WERI-Rb-1 (cell line): ENCODE measurements at regions not wholly inside any gene's neighbourhood (a gene's known extent, or its start where the extent isn't known, plus 50 kb on each side); places are given as distances from the start of the nearest gene placed in this dataset.

ENCODE experiments used
- DNase-seq: peaks from one replicate; pipeline ENCODE4 v3.0.0-alpha.2; 2020
- H3K27ac ChIP-seq: fragments of 250-450 bp; sonication (Bioruptor Pico); 2 replicates; pipeline ENCODE4 v1.5.1; 2020; ENCODE audit warnings: mild to moderate bottlenecking, moderate library complexity
- H3K27me3 ChIP-seq: fragments of 250-450 bp; sonication (Bioruptor Pico); 2 replicates; pipeline ENCODE4 v1.5.1; 2021; ENCODE audit warnings: mild to moderate bottlenecking, low read depth, moderate library complexity; ENCODE audit not compliant: insufficient read depth, severe bottlenecking
- H3K36me3 ChIP-seq: fragments of 250-450 bp; sonication (Bioruptor Pico); 2 replicates; pipeline ENCODE4 v1.5.1; 2020; ENCODE audit warnings: mild to moderate bottlenecking, moderate library complexity
- H3K4me3 ChIP-seq: 2 replicates; pipeline ENCODE4 v1.5.1; 2011; ENCODE audit warnings: low read depth, mild to moderate bottlenecking, control low read depth, low read length
- H3K9me3 ChIP-seq: fragments of 250-450 bp; sonication (Bioruptor Pico); 2 replicates; pipeline ENCODE4 v1.5.1; 2021; ENCODE audit warnings: mild to moderate bottlenecking, moderate library complexity; ENCODE audit not compliant: severe bottlenecking
- CTCF ChIP-seq: IDR thresholded peaks from 2 replicates; pipeline ENCODE4 v1.5.1; 2011; ENCODE audit warnings: low read depth, mild to moderate bottlenecking, control low read depth, inconsistent platforms, low read length

GRCh38 chr9:12516573-12516972 is 176.6 kb upstream of the TYRP1 start:
- H3K27me3 ChIP-seq, result no peaks in the 10 kb centered on the region
- no peaks in the 10 kb centered on the region for H3K9me3 ChIP-seq
- H3K27ac ChIP-seq, result no peak overlapping the region
- no peaks in the 10 kb centered on the region for H3K36me3 ChIP-seq
- no peak for TF ChIP-seq CTCF
- no peak for DNase-seq
- H3K4me3 ChIP-seq, result no peak overlapping the region

DNA sequence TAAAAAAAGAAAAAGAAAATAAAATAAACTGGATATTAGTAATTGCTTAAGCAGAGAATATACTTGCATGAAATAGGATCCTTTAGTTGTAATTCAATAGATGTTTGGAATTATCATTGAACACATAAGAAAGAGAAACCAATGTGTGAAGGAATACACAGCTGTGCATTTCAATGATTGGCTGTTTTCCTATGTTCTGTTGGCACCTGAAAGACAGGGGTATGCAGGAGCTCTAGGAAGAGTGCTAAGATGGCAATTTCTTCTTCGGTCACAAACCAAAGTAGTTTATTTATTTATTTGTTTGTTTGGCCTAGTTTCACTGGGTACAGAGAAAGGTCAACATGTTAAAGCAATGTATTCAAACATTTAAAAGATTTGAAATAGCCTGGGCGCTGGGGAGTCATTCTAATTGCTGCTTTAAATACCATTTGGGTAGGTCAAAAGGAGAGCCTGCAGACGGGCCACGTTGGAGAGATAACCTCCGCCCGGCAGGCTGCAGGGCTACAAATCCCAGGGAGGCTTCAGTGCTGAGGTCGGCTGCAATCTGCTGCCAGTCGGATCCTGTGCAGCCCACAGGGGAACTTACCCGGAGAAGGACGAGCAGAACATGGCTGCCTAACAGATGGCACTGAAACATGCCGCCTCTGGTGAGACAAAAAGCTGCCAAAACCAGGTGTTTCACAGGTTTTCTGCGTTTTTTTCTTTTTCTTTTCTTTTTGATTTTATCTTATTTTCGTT is 154.2 kb upstream of the TYRP1 start:
- no peak overlapping the region for H3K4me3 ChIP-seq
- no peaks in the 10 kb centered on the region for H3K27me3 ChIP-seq
- no peaks in the 10 kb centered on the region for H3K9me3 ChIP-seq
- H3K36me3 ChIP-seq, result no peaks in the 10 kb centered on the region
- peak; percentile 8 for DNase-seq
- TF ChIP-seq CTCF, result no peak
- no peak overlapping the region for H3K27ac ChIP-seq

DNA sequence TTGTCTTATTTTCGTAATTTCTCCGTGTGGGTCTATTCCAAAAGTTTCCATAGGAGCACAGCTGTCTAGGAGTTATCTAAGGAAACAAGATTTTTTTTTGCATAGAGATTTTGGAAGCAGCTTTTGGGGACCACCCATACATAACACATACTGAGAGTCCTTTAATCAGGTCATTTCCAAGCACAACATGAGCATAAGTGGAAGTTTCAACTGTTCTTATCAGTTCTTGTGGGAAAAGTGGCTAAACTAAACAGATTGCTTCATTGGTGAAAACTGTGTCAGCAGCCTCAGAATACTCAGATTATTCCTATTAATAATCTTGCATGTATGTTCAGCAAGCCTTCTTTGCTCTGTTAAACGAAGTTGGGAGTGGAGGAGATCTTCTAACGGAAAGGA is 153.6 kb upstream of the TYRP1 start:
- Histone ChIP-seq H3K27ac (no peak overlapping the region), H3K36me3 (no peaks in the 10 kb centered on the region), H3K9me3 (no peaks in the 10 kb centered on the region), H3K27me3 (no peaks in the 10 kb centered on the region), H3K4me3 (no peak overlapping the region)
- no peak for TF ChIP-seq CTCF
- no peak for DNase-seq

- no peak for TF ChIP-seq CTCF
- H3K9me3 ChIP-seq, result no peaks in the 10 kb centered on the region
These were observed 148.5 kb upstream of the TYRP1 start for GRCh38 chr9:12544700-12545099.

GRCh38 chr9:12554636-12555035 is 138.5 kb upstream of the TYRP1 start:
- no peaks in the 10 kb centered on the region for H3K27me3 ChIP-seq
- H3K36me3 ChIP-seq, result no peaks in the 10 kb centered on the region
- no peaks in the 10 kb centered on the region for H3K9me3 ChIP-seq
- H3K4me3 ChIP-seq, result no peak overlapping the region
- no peak overlapping the region for H3K27ac ChIP-seq
- TF ChIP-seq CTCF, result peak; percentile 60
- DNase-seq, result peak; percentile 46

More at GRCh38 chr9:12544700-12545099, 148.5 kb upstream of the TYRP1 start:
- Histone ChIP-seq H3K36me3 (no peaks in the 10 kb centered on the region), H3K4me3 (no peak overlapping the region), H3K27me3 (no peaks in the 10 kb centered on the region), H3K27ac (no peak overlapping the region)
- no peak for DNase-seq

DNA sequence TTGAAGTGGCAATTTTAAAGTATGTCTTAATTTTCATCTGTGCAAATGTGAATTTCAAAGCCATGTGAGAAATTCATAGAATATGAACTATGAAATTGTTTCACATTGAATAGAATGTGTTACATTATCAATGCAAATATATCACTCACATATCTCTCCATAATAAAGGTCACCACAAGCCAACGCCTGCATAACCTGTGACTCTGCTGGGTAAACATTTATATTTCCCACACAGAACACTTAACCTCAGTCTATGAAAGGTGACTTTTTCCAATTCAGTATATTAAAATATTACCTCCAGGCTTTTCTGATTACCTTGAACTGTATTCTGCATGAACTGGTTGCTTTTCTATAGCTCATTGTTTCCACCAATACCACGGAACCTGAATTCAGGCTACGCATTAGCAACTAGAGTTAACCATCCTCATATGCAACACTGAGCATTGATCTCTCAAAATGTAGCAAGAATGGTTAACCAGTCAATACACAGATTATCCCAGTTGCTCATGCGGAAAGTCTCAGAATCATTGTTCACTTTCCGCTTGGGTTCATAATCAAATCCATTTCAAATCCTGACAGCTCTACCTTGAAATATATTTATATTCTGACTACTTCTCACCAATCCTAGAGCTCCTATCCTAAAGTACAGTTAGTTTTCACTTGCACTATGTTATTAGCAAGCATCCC is 126.6 kb upstream of the TYRP1 start:
- TF ChIP-seq CTCF, result no peak
- Histone ChIP-seq H3K4me3 (no peak overlapping the region), H3K27ac (no peak overlapping the region), H3K36me3 (no peaks in the 10 kb centered on the region), H3K27me3 (no peaks in the 10 kb centered on the region), H3K9me3 (no peaks in the 10 kb centered on the region)
- DNase-seq, result no peak
